ENCODE measurements at regions not wholly inside any gene's neighbourhood (a gene's known extent, or its start where the extent isn't known, plus 50 kb on each side); places are given as distances from the start of the nearest gene placed in this dataset.

DNA sequence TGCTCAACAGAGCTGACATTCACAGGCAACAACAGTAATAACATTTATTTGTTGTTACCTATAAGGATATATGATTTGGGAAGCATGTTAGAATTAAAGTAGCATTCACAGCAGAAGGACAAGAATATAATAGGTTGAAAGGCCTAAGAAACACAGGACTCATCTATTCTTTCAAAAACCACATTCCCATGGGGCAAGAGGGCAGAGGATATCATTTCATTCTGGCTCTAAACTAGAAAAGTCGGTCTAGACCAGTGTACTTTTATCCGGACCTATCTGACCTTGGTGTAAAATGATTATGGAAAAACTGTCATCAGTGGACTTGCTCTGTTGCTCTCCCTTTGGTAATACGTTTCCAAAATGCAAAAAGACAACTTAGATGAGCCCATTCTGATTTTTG lies 914.7 kb upstream of the CITED2 start:
- no peak for TF ChIP-seq EZH2 (IDR thresholded peaks at IDR 0.05; ENCODE audit: borderline replicate concordance)
- TF ChIP-seq, protein P1, sequence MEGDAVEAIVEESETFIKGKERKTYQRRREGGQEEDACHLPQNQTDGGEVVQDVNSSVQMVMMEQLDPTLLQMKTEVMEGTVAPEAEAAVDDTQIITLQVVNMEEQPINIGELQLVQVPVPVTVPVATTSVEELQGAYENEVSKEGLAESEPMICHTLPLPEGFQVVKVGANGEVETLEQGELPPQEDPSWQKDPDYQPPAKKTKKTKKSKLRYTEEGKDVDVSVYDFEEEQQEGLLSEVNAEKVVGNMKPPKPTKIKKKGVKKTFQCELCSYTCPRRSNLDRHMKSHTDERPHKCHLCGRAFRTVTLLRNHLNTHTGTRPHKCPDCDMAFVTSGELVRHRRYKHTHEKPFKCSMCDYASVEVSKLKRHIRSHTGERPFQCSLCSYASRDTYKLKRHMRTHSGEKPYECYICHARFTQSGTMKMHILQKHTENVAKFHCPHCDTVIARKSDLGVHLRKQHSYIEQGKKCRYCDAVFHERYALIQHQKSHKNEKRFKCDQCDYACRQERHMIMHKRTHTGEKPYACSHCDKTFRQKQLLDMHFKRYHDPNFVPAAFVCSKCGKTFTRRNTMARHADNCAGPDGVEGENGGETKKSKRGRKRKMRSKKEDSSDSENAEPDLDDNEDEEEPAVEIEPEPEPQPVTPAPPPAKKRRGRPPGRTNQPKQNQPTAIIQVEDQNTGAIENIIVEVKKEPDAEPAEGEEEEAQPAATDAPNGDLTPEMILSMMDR (IDR thresholded peaks at IDR 0.05; ENCODE audit: poor library complexity): no peak

Data from hepatocyte (in vitro differentiated cells).